NCI-H446 (cell line): ENCODE measurements at regions not wholly inside any gene's neighbourhood (a gene's known extent, or its start where the extent isn't known, plus 50 kb on each side); places are given as distances from the start of the nearest gene placed in this dataset.
"Not testable (repeated sequence)": the region's sequence is repeated elsewhere in the genome, so short reads cannot be mapped to it uniquely, and the experiment has no call there.

Experiments
- DNase-seq, 2 experiments: peaks; one replicate each; lab custom pipeline; 2025; lab: John Stamatoyannopoulos, UW

DNA sequence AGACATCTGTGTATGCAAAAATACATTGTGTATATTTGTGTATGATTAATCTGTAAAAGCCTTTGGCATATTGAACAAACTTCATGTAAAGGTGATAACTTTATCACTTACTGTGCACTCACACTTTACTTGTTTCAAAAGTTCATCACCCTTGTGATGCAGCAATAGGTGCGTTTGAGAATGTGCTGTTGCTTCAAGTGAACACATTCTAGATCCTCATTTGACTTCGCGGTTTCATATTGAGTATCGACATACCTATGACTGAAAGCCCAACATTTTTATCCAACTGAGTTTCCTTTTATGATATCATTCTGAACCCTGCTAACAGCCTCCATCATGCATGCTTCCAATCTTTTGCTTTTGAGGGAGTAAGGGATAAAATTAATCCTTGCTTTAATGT is 1086.9 kb downstream of the TMEM121 start:
- DNase-seq, result no peak

- peak in 1 of 2 experiments; percentile 19 for DNase-seq
These were observed 1092.1 kb downstream of the TMEM121 start for GRCh38 chr14:106618471-106618951.

- DNase-seq, result no peak
These were observed 1093.2 kb downstream of the TMEM121 start for GRCh38 chr14:106619606-106620005.

DNA sequence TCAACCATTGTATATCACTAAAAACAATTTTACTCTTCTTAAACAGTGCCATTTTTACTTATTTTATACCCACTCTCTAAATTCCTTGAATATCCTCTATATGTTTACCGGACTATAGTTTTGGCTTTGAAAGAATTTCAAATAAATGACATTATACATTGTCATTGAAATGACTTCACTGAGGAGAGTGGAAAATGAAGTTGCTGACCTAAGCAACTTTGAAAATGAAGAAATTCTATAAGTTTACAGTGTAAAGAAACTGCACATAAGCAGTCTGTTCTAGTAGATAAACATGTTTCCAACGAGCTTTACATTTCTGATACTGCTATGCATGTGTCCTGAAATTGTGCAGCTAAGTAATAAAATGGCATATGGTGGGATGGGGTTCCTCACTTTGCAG is 1094.0 kb downstream of the TMEM121 start:
- no peak for DNase-seq

DNA sequence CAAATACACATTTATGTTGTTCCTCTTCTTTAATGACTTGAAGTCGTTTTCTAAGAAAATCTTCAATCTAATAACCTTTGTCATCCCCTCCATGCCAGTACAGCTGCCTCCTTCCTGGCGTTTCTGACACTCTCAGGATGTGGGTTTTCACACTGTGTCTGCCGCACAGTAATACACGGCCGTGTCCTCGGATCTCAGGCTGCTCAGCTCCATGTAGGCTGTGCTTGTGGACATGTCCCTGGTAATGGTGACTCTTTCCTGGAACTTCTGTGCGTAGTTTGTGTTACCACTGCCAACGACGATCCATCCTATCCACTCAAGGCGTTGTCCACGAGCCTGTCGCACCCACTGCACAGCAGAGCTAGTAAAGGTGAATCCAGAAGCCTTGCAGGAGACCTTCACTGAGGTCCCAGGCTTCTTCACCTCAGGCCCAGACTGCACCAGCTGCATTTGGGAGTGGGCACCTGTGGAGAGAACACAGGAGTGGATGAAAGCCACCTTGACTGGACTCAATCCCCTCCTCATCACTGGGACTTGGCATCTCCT is 1095.9 kb downstream of the TMEM121 start:
- no peak for DNase-seq

GRCh38 chr14:106625186-106625585 is 1098.8 kb downstream of the TMEM121 start:
- no peak for DNase-seq

GRCh38 chr14:106626469-106626868 is 1100.1 kb downstream of the TMEM121 start:
- DNase-seq, result not testable (repeated sequence)

DNA sequence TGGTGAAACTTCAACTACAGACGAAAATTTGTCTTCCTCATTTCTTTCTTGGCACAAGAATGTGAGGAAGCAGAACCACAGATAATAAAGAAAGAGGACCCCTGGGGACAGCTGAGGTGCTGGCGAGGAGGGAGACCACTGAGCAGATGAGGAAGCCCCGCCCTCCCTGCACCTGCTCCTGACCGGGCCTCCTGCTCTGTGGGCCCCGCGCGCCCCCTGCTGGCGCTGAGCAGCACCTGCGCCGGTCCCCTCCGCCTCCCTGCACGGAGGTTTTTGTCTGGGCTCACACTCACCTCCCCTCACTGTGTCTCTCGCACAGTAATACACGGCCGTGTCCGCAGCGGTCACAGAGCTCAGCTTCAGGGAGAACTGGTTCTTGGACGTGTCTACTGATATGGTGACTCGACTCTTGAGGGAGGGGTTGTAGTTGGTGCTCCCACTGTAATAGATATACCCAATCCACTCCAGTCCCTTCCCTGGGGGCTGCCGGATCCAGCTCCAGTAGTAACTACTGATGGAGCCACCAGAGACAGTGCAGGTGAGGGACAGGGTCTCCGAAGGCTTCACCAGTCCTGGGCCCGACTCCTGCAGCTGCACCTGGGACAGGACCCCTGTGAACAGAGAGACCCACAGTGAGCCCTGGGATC is 1100.7 kb downstream of the TMEM121 start:
- peak in 1 of 2 experiments; percentile 19 for DNase-seq

- DNase-seq, result no peak
These were observed 1105.5 kb downstream of the TMEM121 start for GRCh38 chr14:106631879-106632278.

- DNase-seq, result no peak
These were observed 1107.3 kb downstream of the TMEM121 start for GRCh38 chr14:106633721-106634120.

DNA sequence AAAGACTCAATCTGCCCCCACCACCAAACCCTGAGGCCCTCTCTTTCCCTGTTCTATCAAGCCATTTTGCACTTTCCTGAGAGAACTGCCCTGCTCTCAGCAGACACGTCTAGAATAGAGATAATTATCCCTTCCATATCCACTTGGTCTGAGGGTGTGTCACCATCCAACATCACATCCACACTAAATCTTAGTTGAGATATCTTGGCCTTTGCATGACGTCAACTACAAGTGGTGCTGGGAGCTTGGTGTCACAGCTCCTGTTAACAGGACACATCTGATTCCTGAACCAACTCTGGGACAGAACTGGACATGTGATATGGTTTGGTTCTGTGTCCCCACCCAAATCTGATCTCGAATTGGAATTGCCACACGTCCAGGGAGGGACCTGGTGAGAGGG is 1109.2 kb downstream of the TMEM121 start:
- no peak for DNase-seq

GRCh38 chr14:106638786-106639452 is 1112.5 kb downstream of the TMEM121 start:
- not testable (repeated sequence) for DNase-seq

- DNase-seq, result no peak
These were observed 1115.7 kb downstream of the TMEM121 start for GRCh38 chr14:106642090-106642489.

DNA sequence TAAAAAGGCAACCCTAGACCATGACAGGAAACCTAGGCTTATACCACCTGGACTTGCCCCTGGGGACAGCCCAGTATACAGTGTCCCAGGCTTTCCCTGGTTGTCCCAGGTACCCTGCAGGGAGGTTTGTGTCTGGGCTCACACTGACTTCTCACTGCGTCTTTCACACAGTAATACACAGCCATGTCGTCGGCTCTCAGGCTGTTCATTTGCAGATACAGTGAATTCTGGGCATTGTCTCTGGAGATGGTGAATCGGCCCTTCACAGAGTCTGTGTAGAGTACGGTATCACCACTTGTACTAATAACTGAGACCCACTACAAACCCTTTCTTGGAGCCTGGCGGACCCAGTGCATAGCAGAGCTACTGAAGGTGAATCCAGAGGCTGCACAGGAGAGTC is 1116.6 kb downstream of the TMEM121 start:
- DNase-seq, result not testable (repeated sequence)

- not testable (repeated sequence) for DNase-seq
These were observed 1122.5 kb downstream of the TMEM121 start for GRCh38 chr14:106648874-106649273.

DNA sequence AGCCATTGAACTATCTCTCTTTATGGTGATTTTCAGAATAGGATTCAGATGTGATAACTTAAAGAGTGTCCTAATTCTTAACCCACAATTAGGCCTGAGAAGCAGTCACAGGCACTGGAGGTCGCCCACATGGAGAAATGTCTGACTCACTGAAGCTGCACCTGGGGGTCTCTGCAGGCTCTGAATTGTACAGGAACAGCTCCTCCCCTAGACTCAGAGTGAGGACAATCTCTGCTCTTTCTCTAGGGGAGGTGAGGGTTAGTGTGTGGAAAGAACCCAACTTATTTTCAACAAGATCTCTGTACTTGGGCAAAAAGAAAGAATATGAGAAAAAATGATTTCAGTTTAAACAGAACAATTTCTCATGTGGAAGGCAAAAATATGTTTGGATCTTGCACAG is 1124.6 kb downstream of the TMEM121 start:
- no peak for DNase-seq

DNA sequence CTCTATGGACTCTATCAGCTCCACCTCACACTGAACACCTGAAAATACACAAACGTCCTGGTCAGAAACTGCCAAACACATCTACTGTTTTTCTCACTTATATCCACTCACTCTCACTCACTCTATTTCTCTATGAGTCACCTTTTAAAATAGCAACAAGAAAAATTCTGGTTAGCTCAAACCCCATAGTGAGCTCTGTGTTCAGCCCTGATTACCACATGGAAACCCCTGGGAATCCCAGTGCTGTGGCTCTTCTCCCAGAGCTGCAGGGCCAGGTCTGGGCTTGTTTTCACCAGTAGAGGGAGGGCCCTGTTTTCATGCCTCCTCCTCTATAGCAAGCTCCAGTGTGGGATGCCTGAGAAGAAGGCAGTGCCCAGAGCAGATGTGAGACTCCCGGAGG is 1126.1 kb downstream of the TMEM121 start:
- no peak for DNase-seq

- no peak for DNase-seq
These were observed 1131.1 kb downstream of the TMEM121 start for GRCh38 chr14:106657460-106657859.

- not testable (repeated sequence) for DNase-seq
These were observed 1131.9 kb downstream of the TMEM121 start for GRCh38 chr14:106658066-106658860.

DNA sequence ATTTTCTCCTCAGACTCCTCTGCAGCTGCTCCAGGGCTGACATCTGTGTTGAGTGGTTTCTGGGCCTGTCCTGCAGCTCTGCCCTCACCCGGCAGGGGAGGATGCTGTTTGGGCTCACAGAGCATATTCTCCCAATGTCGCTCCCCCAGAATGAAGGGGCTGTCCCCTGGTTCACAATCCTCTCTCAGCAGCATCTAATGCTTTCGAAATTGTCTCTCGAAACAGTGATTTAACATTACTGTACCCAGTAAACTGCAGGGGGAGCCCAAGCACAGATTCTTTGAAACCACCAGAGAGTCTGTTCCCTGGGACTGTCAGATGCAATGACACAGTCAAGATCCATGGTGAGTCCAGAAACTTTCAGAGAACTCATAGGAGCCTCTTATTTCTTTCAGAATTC is 1135.2 kb downstream of the TMEM121 start:
- DNase-seq, result not testable (repeated sequence)

DNA sequence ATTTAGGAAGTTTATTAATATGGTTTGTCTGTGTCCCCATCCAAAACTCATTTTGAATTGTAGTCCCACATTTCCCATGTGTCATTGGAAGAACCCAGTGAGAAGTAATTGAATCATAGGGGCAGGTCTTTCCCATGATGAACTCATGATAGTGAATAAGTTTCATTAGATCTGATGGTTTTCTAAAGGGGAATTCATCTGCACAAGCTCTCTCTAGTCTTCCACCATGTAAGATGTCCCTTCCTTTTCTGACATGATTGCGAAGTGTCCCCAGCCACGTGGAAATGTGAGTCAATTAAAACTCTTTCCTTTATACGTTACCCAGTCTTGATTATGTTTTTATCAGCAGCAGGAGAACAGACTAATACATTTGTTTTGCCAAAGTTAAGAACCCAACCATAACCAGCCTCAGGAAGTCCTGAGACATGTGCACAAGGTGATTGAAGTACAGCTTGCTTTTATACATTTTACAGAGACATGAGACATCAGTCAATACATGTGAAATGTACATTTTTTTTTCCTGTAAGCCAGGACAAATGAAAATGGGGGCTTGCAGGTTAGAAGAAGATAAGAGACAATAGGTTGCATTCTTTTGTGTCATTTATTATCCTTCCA is 1136.7 kb downstream of the TMEM121 start:
- no peak for DNase-seq

DNA sequence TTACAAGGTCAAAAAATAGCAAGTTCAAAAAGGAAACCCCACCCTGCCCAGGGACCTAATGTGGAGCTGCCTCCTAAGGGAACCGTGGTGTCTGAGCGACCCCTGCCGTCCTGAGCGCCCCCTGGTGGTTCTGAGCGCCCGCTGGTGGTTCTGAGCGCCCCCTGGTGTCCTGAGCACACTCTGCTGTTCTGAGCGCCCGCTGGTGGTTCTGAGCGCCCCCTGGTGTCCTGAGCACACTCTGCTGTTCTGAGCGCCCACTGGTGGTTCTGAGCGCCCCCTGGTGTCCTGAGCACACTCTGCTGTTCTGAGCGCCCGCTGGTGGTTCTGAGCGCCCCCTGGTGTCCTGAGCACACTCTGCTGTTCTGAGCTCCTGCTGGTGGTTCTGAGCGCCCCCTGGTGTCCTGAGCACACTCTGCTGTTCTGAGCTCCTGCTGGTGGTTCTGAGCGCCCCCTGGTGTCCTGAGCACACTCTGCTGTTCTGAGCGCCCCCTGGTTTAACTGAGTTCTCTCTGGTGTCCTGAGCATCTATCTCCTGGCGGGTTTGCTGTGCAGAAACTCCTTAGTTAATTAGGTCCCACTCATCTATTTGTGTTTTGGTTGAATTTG is 1137.5 kb downstream of the TMEM121 start:
- DNase-seq, result not testable (repeated sequence)
